ENCODE measurements at regions not wholly inside any gene's neighbourhood (a gene's known extent, or its start where the extent isn't known, plus 50 kb on each side); places are given as distances from the start of the nearest gene placed in this dataset.

DNA sequence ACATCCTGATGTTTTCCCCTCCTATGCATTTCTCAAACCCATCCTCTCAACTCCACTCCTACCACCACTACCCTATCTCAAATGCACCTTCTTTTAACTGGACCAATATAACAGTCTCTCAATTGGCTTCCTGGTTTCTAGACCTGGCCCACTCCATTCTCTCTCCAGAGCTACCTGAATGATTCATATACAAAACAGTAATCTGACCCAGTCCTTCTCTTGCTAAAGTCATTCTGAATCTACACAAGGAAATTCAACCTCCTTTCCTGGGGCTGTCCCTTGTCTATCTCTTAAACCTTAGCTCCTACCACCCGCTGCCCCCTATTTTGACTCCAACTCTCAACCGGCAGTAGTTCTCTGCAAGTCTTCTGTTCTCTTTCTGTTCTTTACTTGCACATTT, 97.2 kb downstream of the PCSK1 start:
- BruUV-seq (replicated peaks): no TSS peak
- H3K4me1 ChIP-seq (ENCODE audit: insufficient read depth, low read length, poor library complexity, severe bottlenecking): no peaks in the 10 kb centered on the region
- ChIA-PET POLR2A (ENCODE audit: low non-redundant PET) (interaction anchor here (0.7 kb wide), 1 partner anchor 441 kb away, joined by 3 read pairs; no protein-coding TSS in a partner anchor), CTCF (interaction anchor here (0.7 to 2.6 kb wide), 3 partner anchors 188 to 477 kb away, joined by 3 to 11 read pairs (median 10); no protein-coding TSS in a partner anchor)
- no peak for DNase-seq (ENCODE audit: low spot score)
- no peaks in the 10 kb centered on the region for H3K9me3 ChIP-seq (ENCODE audit: low read depth, low read length, poor library complexity, severe bottlenecking)
- H3K4me3 ChIP-seq (ENCODE audit: low read depth, low read length, poor library complexity, severe bottlenecking): no peak overlapping the region
- no peaks in the 10 kb centered on the region for H3K36me3 ChIP-seq (ENCODE audit: insufficient read depth, low read length, poor library complexity, severe bottlenecking)
- no peak overlapping the region for H3K27ac ChIP-seq (ENCODE audit: low read depth, low read length, poor library complexity, severe bottlenecking)
- intact Hi-C loops (cut with micrococcal nuclease; ENCODE audit: unreplicated experiment): loop anchor here (1.0 to 5.0 kb wide), 5 partner anchors 376 to 694 kb away; no protein-coding TSS in a partner anchor
- no peak for TF ChIP-seq EZH2 (IDR thresholded peaks at IDR 0.05; ENCODE audit: borderline replicate concordance, low read depth, low read length, poor library complexity, severe bottlenecking)
- TF ChIP-seq, protein P1, sequence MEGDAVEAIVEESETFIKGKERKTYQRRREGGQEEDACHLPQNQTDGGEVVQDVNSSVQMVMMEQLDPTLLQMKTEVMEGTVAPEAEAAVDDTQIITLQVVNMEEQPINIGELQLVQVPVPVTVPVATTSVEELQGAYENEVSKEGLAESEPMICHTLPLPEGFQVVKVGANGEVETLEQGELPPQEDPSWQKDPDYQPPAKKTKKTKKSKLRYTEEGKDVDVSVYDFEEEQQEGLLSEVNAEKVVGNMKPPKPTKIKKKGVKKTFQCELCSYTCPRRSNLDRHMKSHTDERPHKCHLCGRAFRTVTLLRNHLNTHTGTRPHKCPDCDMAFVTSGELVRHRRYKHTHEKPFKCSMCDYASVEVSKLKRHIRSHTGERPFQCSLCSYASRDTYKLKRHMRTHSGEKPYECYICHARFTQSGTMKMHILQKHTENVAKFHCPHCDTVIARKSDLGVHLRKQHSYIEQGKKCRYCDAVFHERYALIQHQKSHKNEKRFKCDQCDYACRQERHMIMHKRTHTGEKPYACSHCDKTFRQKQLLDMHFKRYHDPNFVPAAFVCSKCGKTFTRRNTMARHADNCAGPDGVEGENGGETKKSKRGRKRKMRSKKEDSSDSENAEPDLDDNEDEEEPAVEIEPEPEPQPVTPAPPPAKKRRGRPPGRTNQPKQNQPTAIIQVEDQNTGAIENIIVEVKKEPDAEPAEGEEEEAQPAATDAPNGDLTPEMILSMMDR (conservative IDR thresholded peaks at IDR 0.05; ENCODE audit: low read depth, low read length): no peak
- no peaks in the 10 kb centered on the region for H3K27me3 ChIP-seq (replicated peaks; ENCODE audit: insufficient read depth, low read depth, low read length, poor library complexity)

DNA sequence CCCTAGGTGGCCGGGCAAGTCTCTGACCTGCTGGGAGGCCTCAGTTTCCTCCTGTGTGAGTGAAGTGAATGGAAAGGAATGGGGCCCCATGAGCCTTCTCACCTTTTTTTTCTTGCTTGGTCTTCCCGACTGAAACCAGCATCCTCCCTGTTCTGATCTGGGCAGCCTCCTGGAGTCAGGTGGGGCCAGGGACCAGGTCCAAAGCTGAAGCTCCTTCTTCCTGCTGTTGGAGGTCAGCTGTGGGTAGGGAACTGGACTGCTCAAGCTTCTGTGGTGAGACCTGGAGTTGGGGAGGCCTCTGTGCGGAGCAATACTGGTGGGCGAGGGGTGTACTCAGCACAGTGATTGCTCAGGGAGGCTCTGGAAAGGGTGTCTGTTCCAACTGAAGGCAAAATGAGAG, 99.7 kb downstream of the PCSK1 start:
- POLR2A ChIA-PET (ENCODE audit: low non-redundant PET): interaction anchor here (0.5 kb wide), 1 partner anchor 16 kb away, joined by 15 read pairs; no protein-coding TSS in a partner anchor
- intact Hi-C loops (cut with micrococcal nuclease; ENCODE audit: unreplicated experiment): no loop called here
- BruUV-seq (replicated peaks): no TSS peak
- CTCF ChIA-PET: no interaction called here
- no peak for DNase-seq (ENCODE audit: low spot score)
- Histone ChIP-seq H3K4me3 (ENCODE audit: low read depth, low read length, poor library complexity, severe bottlenecking) (no peak overlapping the region), H3K27ac (ENCODE audit: low read depth, low read length, poor library complexity, severe bottlenecking) (no peak overlapping the region), H3K36me3 (ENCODE audit: insufficient read depth, low read length, poor library complexity, severe bottlenecking) (no peaks in the 10 kb centered on the region), H3K9me3 (ENCODE audit: low read depth, low read length, poor library complexity, severe bottlenecking) (no peaks in the 10 kb centered on the region), H3K4me1 (ENCODE audit: insufficient read depth, low read length, poor library complexity, severe bottlenecking) (no peaks in the 10 kb centered on the region), H3K27me3 (replicated peaks; ENCODE audit: insufficient read depth, low read depth, low read length, poor library complexity) (no peaks in the 10 kb centered on the region)
- TF ChIP-seq, protein P1 (conservative IDR thresholded peaks at IDR 0.05; ENCODE audit: low read depth, low read length): no peak
- TF ChIP-seq EZH2 (IDR thresholded peaks at IDR 0.05; ENCODE audit: borderline replicate concordance, low read depth, low read length, poor library complexity, severe bottlenecking): no peak

DNA sequence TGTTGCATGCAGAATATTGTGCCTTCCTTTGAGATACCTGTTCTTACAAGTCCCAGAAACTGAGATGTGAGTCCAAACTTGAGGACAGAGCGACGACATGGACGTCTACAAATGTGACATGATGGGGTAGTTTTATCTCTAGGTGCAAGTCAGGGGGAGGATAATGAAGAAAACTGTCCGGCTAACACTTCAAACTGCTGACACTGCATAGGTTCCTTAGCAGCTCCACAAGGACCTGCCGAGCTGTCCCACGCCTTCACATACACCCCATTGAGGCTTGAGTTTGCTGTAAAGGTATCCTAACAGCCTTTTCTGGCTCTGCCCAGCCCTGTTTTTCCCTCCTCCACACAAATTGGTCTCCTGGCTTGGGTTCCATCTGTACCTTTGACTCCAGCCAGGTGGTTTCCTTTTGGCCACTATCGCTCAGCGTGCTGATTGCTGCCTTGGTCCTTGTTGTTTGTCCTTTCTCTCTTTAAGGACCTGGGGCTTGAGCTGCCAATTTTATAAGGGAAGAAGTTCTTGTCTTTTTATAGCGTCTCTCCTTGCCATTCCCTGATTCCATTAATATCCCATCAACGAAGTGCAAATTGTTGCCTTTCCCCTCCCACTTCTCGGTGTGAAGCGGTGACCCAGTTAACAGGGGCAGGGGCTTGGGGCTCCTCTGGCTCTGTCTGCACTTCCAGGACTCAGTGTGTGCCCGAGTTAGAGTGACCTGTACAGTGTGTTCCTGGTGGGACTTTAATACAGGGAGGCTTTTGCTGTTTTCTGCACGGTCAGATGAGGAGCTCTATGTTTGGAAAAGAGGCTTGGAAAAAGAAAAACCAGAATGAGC, 100.3 kb downstream of the PCSK1 start:
- H3K27me3 ChIP-seq (replicated peaks; ENCODE audit: insufficient read depth, low read depth, low read length, poor library complexity): no peaks in the 10 kb centered on the region
- no peak overlapping the region for H3K27ac ChIP-seq (ENCODE audit: low read depth, low read length, poor library complexity, severe bottlenecking)
- no peak overlapping the region for H3K4me3 ChIP-seq (ENCODE audit: low read depth, low read length, poor library complexity, severe bottlenecking)
- H3K4me1 ChIP-seq (ENCODE audit: insufficient read depth, low read length, poor library complexity, severe bottlenecking): no peaks in the 10 kb centered on the region
- H3K36me3 ChIP-seq (ENCODE audit: insufficient read depth, low read length, poor library complexity, severe bottlenecking): no peaks in the 10 kb centered on the region
- TF ChIP-seq, protein P1 (conservative IDR thresholded peaks at IDR 0.05; ENCODE audit: low read depth, low read length): no peak
- POLR2A ChIA-PET (ENCODE audit: low non-redundant PET): interaction anchor here (0.5 kb wide), 1 partner anchor 15 kb away, joined by 15 read pairs; no protein-coding TSS in a partner anchor
- no TSS peak for BruUV-seq (replicated peaks)
- DNase-seq (ENCODE audit: low spot score): no peak
- CTCF ChIA-PET: no interaction called here
- no peaks in the 10 kb centered on the region for H3K9me3 ChIP-seq (ENCODE audit: low read depth, low read length, poor library complexity, severe bottlenecking)
- intact Hi-C loops (cut with micrococcal nuclease; ENCODE audit: unreplicated experiment): no loop called here
